ENCODE measurements at regions not wholly inside any gene's neighbourhood (a gene's known extent, or its start where the extent isn't known, plus 50 kb on each side); places are given as distances from the start of the nearest gene placed in this dataset.

DNA sequence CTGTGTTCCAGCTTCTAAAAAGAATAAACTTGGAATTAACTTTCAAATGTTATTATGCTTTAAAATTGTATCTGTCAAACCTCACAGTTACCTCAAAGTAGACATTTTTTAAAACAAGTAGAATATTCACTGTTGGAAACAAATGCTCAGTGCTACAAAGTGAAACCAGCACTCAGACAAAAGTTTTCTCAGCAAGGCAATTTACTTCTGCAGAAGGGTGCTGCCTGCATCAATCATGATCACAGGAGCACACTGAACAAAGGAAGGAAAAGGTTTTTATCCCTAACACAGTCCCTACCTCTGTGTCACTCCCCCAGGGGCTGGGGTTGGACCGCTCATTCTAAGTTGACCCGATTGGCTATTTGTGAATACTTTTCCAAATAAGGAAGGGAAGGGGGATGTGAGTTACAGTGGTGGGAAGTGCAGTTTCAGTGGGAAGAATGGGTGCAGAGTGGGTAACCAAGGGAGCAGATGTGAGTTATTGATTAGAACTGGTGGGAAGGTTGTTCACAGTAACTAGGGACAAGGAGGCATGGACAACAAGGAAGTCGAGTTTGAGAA lies 63.0 kb upstream of the CDK20 start:
- DNase-seq (ENCODE audit: extremely low read depth, low read depth) = no peak
- TF ChIP-seq CTCF (IDR thresholded peaks at IDR 0.05; ENCODE audit: low read depth, low read length) = no peak

DNA sequence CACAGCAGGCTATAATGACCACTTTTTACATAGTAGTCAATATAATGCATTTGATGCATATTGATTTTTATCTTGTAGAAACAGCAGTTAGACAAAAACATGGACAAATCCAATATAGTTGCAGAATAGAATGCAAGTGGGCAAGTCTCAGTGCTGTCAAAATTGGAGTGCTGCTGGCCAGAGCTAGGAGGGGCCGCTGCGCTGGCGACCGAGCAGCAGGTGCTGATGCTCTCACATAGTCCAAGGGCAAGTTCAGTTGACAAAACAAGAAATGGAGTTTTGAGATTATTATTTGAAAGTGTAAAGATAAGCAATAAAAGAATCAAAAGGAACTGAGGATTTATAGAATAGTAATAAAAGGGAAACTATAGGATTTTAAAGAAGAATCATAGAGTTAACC lies 60.6 kb upstream of the CDK20 start:
- TF ChIP-seq CTCF (IDR thresholded peaks at IDR 0.05; ENCODE audit: low read depth, low read length) = no peak
- DNase-seq (ENCODE audit: extremely low read depth, low read depth) = no peak

DNA sequence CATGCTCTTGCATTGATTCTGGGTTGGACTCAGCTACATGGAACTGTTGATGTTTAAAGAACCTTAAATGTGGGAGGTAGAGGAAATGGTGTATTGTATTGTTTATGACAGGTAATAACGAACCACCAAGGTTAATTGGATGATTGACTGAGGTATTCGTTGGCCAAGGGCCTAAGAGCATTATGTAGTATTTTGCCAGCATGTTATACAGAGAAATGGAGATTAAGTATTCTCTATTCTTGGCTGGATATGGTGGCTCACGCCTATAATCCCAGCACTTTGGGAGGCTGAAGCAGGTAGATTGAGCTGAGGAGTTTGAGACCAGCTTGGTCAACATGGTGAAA lies 59.0 kb upstream of the CDK20 start:
- no peak for DNase-seq (ENCODE audit: extremely low read depth, low read depth)
- TF ChIP-seq CTCF (IDR thresholded peaks at IDR 0.05; ENCODE audit: low read depth, low read length) = no peak

- no peak for TF ChIP-seq CTCF (IDR thresholded peaks at IDR 0.05; ENCODE audit: low read depth, low read length)
These were observed 54.0 kb upstream of the CDK20 start for GRCh38 chr9:88028338-88028737.

DNA sequence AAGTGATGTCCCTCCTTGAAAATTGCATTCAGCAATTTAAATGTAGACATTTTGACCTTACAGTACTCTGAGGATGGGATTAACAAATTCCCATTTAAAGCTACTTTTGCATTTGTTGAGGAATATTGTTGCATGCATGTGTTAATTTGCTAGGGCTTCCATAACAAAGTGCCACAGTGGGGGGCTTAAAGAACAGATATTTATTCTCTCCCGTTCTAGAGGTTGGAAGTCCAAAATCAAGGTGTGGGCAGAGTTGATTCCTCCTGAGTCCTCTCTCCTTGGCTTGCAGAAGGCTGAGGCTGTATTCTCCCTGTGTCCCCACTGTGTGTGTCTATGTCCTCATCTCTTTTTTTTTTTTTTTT lies 51.8 kb upstream of the CDK20 start:
- DNase-seq (ENCODE audit: extremely low read depth, low read depth) = no peak
- no peak for TF ChIP-seq CTCF (IDR thresholded peaks at IDR 0.05; ENCODE audit: low read depth, low read length)

More at GRCh38 chr9:88028338-88028737, 54.0 kb upstream of the CDK20 start:
- no peak for DNase-seq (ENCODE audit: extremely low read depth, low read depth)

DNA sequence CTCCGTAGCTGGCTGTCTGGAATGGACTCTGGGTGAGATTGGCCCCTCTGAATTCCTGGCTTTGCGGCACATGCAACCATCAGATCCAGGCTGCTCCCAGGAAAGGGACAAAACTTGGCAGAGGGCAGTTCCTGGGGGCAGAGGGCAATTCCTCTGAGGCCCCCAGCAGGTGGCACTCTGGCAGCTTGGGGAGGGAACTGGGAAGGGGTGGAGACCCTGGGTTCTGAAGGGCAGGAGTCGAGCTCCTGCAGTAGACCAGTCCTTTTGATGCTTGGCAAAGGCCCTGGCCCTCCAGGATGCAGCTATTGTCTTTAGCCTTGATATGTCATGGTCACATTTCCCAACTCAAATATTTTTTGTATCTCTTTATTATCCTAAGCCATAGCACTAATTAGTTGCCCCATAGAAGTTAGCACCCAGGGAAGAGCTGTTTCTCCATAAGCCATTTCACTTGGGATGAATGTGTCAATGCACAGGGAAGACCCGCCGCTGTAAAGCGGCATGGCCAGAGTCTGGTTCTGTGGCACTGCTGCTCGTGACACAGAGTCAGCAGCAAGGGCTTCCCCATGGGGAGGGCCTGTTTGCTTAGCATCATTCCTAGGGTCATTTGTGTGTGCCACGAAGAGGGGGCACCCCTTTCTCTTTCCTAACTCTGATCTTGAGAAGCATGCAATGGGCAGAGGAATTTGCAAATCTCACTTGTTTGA lies 51.2 kb upstream of the CDK20 start:
- TF ChIP-seq CTCF (IDR thresholded peaks at IDR 0.05; ENCODE audit: low read depth, low read length) = no peak
- DNase-seq (ENCODE audit: extremely low read depth, low read depth) = no peak

GRCh38 chr9:88024896-88025295 lies 50.6 kb upstream of the CDK20 start:
- DNase-seq (ENCODE audit: extremely low read depth, low read depth) = no peak
- TF ChIP-seq CTCF (IDR thresholded peaks at IDR 0.05; ENCODE audit: low read depth, low read length) = no peak

Measured in AG09319 (cell line).